IMR-90 (cell line): ENCODE measurements at regions not wholly inside any gene's neighbourhood (a gene's known extent, or its start where the extent isn't known, plus 50 kb on each side); places are given as distances from the start of the nearest gene placed in this dataset.
A peak's percentile ranks its signal among the peaks of the same experiment; 100 is the strongest.

Experiments
- ATAC-seq: fragments of 200-7000 bp; cut with Tn5 transposase; 2 replicates; pipeline ENCODE4 v1.9.1; 2020; ENCODE audit warnings: low read depth, mild to moderate bottlenecking, moderate library complexity
- BruUV-seq: library from RNA; stranded (reverse); fragments of 400-500 nt; replicated peaks from 2 replicates; lab custom pipeline; 2021; lab: Mats Ljungman, UMichigan
- CTCF ChIA-PET: fragments of 300-600 bp; formaldehyde crosslinking; extraction: SDS; loops from one replicate; lab custom pipeline; 2021; ENCODE audit warnings: antibody characterized with exemption; lab: Yijun Ruan, JAX
- POLR2A ChIA-PET: fragments of 300-600 bp; sonication (Branson Sonifier 250); formaldehyde crosslinking; loops from one replicate; lab custom pipeline; 2022; ENCODE audit warnings: antibody characterized with exemption; ENCODE audit not compliant: unreplicated experiment; lab: Charles Lee
- DNase-seq: peaks from one replicate; pipeline ENCODE4 v3.0.0; 2013
- H2AFZ ChIP-seq: replicated peaks from 2 replicates; pipeline ENCODE3; 2013; ENCODE audit warnings: low read length, mild to moderate bottlenecking; ENCODE audit not compliant: poor library complexity
- H2AK5ac ChIP-seq: 2 replicates; pipeline ENCODE4 v1.6.1; 2013; ENCODE audit warnings: low read depth, low read length, inconsistent platforms
- H2AK9ac ChIP-seq: replicated peaks from 2 replicates; pipeline ENCODE3; 2013; ENCODE audit warnings: mild to moderate bottlenecking, low read depth, low read length, moderate library complexity; ENCODE audit not compliant: poor library complexity
- H2BK120ac ChIP-seq: 2 replicates; pipeline ENCODE4 v1.6.1; 2013; ENCODE audit warnings: low read depth, low read length, inconsistent platforms
- H2BK15ac ChIP-seq: 3 replicates; pipeline ENCODE4 v1.6.1; 2013; ENCODE audit warnings: low read depth, low read length, inconsistent platforms
- H2BK20ac ChIP-seq: 2 replicates; pipeline ENCODE4 v1.6.1; 2013; ENCODE audit warnings: low read depth, mild to moderate bottlenecking, inconsistent platforms, low read length, moderate library complexity
- H2BK5ac ChIP-seq: 2 replicates; pipeline ENCODE4 v1.6.1; 2013; ENCODE audit warnings: mild to moderate bottlenecking, low read depth, low read length, inconsistent platforms; ENCODE audit not compliant: poor library complexity, severe bottlenecking
- H3K14ac ChIP-seq: replicated peaks from 2 replicates; pipeline ENCODE4 v1.6.1; 2013; ENCODE audit warnings: low read depth, low read length, inconsistent platforms
- H3K18ac ChIP-seq: 2 replicates; pipeline ENCODE4 v1.6.1; 2013; ENCODE audit warnings: low read depth, low read length, control low read depth
- H3K23ac ChIP-seq: 2 replicates; pipeline ENCODE4 v1.6.1; 2013; ENCODE audit warnings: low read depth, low read length, inconsistent platforms
- H3K27ac ChIP-seq: 2 replicates; pipeline ENCODE4 v1.5.1; 2013; ENCODE audit warnings: mild to moderate bottlenecking, control low read depth, low read length; ENCODE audit not compliant: insufficient read depth
- H3K27me3 ChIP-seq: 2 replicates; pipeline ENCODE4 v1.6.1; 2013; ENCODE audit warnings: low read length; ENCODE audit not compliant: control insufficient read depth, insufficient read depth
- H3K36me3 ChIP-seq: 2 replicates; pipeline ENCODE4 v1.6.1; 2013; ENCODE audit warnings: low read length, mixed read lengths; ENCODE audit not compliant: control insufficient read depth, insufficient read depth
- H3K4ac ChIP-seq: 2 replicates; pipeline ENCODE4 v1.6.1; 2013; ENCODE audit warnings: low read depth, low read length, inconsistent platforms
- H3K4me1 ChIP-seq: 2 replicates; pipeline ENCODE4 v1.6.1; 2013; ENCODE audit warnings: low read length, mixed read lengths; ENCODE audit not compliant: control insufficient read depth, insufficient read depth
- H3K4me2 ChIP-seq: 2 replicates; pipeline ENCODE4 v1.6.1; 2013; ENCODE audit warnings: low read depth, mild to moderate bottlenecking, control low read depth, low read length, moderate library complexity
- H3K4me3 ChIP-seq: 2 replicates; pipeline ENCODE4 v1.5.1; 2013; ENCODE audit warnings: low read depth, mild to moderate bottlenecking, control low read depth, low read length, moderate library complexity; ENCODE audit not compliant: insufficient read depth
- H3K56ac ChIP-seq: 2 replicates; pipeline ENCODE4 v1.6.1; 2013; ENCODE audit warnings: low read length, inconsistent platforms; ENCODE audit not compliant: insufficient read depth; ENCODE audit errors: extremely low read depth
- H3K79me1 ChIP-seq, 2 experiments: 2 replicates each; pipeline ENCODE4 v1.6.1; 2013; ENCODE audit warnings: low read length in 2 of 2, inconsistent platforms in 1 of 2, low read depth in 1 of 2
- H3K9ac ChIP-seq: 2 replicates; pipeline ENCODE4 v1.6.1; 2013; ENCODE audit warnings: low read depth, low read length, control low read depth
- H3K9me1 ChIP-seq: 2 replicates; pipeline ENCODE4 v1.6.1; 2013; ENCODE audit warnings: low read length, inconsistent platforms; ENCODE audit not compliant: insufficient read depth
- H3K9me3 ChIP-seq: 2 replicates; pipeline ENCODE4 v1.6.1; 2013; ENCODE audit warnings: low read length; ENCODE audit not compliant: control insufficient read depth, insufficient read depth
- H4K20me1 ChIP-seq: 2 replicates; pipeline ENCODE4 v1.6.1; 2013; ENCODE audit warnings: low read length, inconsistent platforms; ENCODE audit not compliant: insufficient read depth
- H4K5ac ChIP-seq: 2 replicates; pipeline ENCODE4 v1.6.1; 2013; ENCODE audit warnings: mild to moderate bottlenecking, low read depth, low read length, control low read depth
- H4K8ac ChIP-seq, 2 experiments: 2 replicates each; pipeline ENCODE4 v1.6.1; 2013; ENCODE audit warnings: low read depth in 2 of 2, low read length in 2 of 2, control low read depth in 1 of 2, inconsistent platforms in 1 of 2
- H4K91ac ChIP-seq: 2 replicates; pipeline ENCODE4 v1.6.1; 2013; ENCODE audit warnings: low read depth, low read length, inconsistent platforms; ENCODE audit not compliant: insufficient read depth
- BHLHE40 ChIP-seq: fragments of 150-350 bp; IDR thresholded peaks from 2 replicates; pipeline ENCODE4 v1.6.1; 2016; ENCODE audit warnings: mild to moderate bottlenecking, low read depth, low read length
- CEBPB ChIP-seq: IDR thresholded peaks from 2 replicates; pipeline ENCODE4 v1.6.1; 2012; ENCODE audit warnings: low read depth, low read length, improper control_type of control experiment
- CHD1 ChIP-seq: IDR thresholded peaks from 2 replicates; pipeline ENCODE4 v1.6.1; 2012; ENCODE audit warnings: low read depth, low read length, improper control_type of control experiment
- FOS ChIP-seq: fragments of 150-350 bp; IDR thresholded peaks from 2 replicates; pipeline ENCODE4 v1.6.1; 2016; ENCODE audit warnings: low read depth, low read length
- MAFK ChIP-seq: IDR thresholded peaks from 2 replicates; pipeline ENCODE4 v1.6.1; 2012; ENCODE audit warnings: low read depth, low read length, improper control_type of control experiment
- MAZ ChIP-seq: IDR thresholded peaks from 2 replicates; pipeline ENCODE4 v1.6.1; 2012; ENCODE audit warnings: low read depth, mild to moderate bottlenecking, low read length, improper control_type of control experiment, moderate library complexity, borderline replicate concordance
- MXI1 ChIP-seq: IDR thresholded peaks from 2 replicates; pipeline ENCODE4 v1.6.1; 2012; ENCODE audit warnings: low read depth, mild to moderate bottlenecking, low read length, moderate library complexity, borderline replicate concordance
- NFE2L2 ChIP-seq: fragments of 150-350 bp; IDR thresholded peaks from 2 replicates; pipeline ENCODE4 v1.6.1; 2016; ENCODE audit warnings: low read depth, mild to moderate bottlenecking, low read length
- POLR2A ChIP-seq: IDR thresholded peaks from 2 replicates; pipeline ENCODE4 v1.6.1; 2012; ENCODE audit warnings: mild to moderate bottlenecking, low read depth, low read length
- RAD21 ChIP-seq: IDR thresholded peaks from 2 replicates; pipeline ENCODE4 v1.6.1; 2012; ENCODE audit warnings: low read length, improper control_type of control experiment
- RCOR1 ChIP-seq: IDR thresholded peaks from 2 replicates; pipeline ENCODE4 v1.6.1; 2012; ENCODE audit warnings: mild to moderate bottlenecking, low read length, improper control_type of control experiment; ENCODE audit not compliant: insufficient replicate concordance
- RFX5 ChIP-seq: IDR thresholded peaks from 2 replicates; pipeline ENCODE4 v1.8.0; 2012; ENCODE audit warnings: low read depth, mild to moderate bottlenecking, low read length, moderate library complexity
- SMC3 ChIP-seq: fragments of 150-350 bp; IDR thresholded peaks from 2 replicates; pipeline ENCODE4 v1.6.1; 2016; ENCODE audit warnings: low read depth, mild to moderate bottlenecking, antibody characterized with exemption, low read length, moderate library complexity
- WGBS, 2 experiments: methylation state at CpG; one replicate each; pipeline versions ENCODE4 v1.1.5 to v1.1.7; 2013; ENCODE audit warnings: missing lambda C conversion rate in 2 of 2; ENCODE audit not compliant: insufficient read length in 1 of 2; ENCODE audit errors: extremely low coverage in 2 of 2; 5-methylcytosine and 5-hydroxymethylcytosine counted together
- dilution Hi-C: fragments of 300-500 bp; cut with HindIII; formaldehyde crosslinking; loops from one replicate; pipeline ENCODE4 v1.14.3; 2018; ENCODE audit warnings: low sequenced_read_pairs; ENCODE audit not compliant: unreplicated experiment
- in situ Hi-C: fragments of 300-500 bp; cut with MboI; formaldehyde crosslinking; loops from 3 replicates; pipeline ENCODE4 v1.14.3; 2019; ENCODE audit warnings: low sequenced_read_pairs, inconsistent platforms, mixed read lengths
- intact Hi-C: fragments of 100-400 bp; cut with micrococcal nuclease; formaldehyde crosslinking; loops from 2 replicates; pipeline ENCODE4 v1.10.0; 2022
- TF ChIP-seq, protein P1 (sequence below): fragments of 150-350 bp; IDR thresholded peaks from 2 replicates; pipeline ENCODE4 v1.6.1; 2016; ENCODE audit warnings: low read depth, mild to moderate bottlenecking, low read length, moderate library complexity, borderline replicate concordance
- TF ChIP-seq, protein P2 (sequence below): conservative IDR thresholded peaks from 2 replicates; pipeline ENCODE4 v1.5.1; 2012; ENCODE audit warnings: mild to moderate bottlenecking, low read depth, low read length, improper control_type of control experiment
- TF ChIP-seq, protein P3 (sequence below): fragments of 150-350 bp; IDR thresholded peaks from 2 replicates; pipeline ENCODE4 v1.6.1; 2017; ENCODE audit warnings: mild to moderate bottlenecking, antibody characterized with exemption, low read length, low read depth

DNA sequence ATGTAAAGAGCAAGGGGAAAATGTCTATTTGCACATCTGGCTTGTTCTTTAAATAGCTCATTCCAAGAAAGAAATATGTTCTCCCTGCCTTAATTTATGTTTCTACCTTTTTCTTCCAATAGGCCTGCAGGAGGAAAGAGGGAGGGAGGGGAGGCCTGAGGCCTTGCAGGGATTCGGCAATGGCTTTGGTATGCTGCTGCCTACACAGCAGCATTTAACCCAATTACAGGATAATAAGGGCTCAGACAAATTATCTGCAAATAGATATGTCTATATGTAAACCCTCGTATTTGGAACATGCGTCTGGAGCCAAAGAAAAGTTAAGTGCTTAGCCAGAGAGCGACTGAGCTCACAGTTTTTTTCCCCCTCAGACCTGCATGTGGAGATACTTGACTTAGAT, 277.2 kb downstream of the CDC5L start:
- no CpG with 5 or more reads among the region's 4 CpGs for WGBS, 2 experiments
- BruUV-seq: no TSS peak
- POLR2A ChIA-PET: no interaction called here

More for the DNA sequence above, 277.2 kb downstream of the CDC5L start:
- H3K27ac ChIP-seq: no peak overlapping the region
- no peaks in the 10 kb centered on the region for H3K79me1 ChIP-seq
- H3K4me1 ChIP-seq: peaks cover 26% of the 10 kb centered on the region
- H2AFZ ChIP-seq: no peak overlapping the region
- CTCF ChIA-PET: no interaction called here
- H3K9ac ChIP-seq: no peak overlapping the region
- H4K8ac ChIP-seq: no peak overlapping the region
- H2BK20ac ChIP-seq: no peak overlapping the region
- H4K91ac ChIP-seq: no peak overlapping the region
- H2BK5ac ChIP-seq: no peak overlapping the region
- DNase-seq: peak; percentile 9
- no peak overlapping the region for H2AK9ac ChIP-seq
- no peaks in the 10 kb centered on the region for H3K9me3 ChIP-seq
- dilution Hi-C loops (no loop called here), intact Hi-C loops (loop anchor here (10.0 kb wide), 1 partner anchor 410 kb away; no protein-coding TSS in a partner anchor), in situ Hi-C loops (loop anchor here (25.0 kb wide), 1 partner anchor 1248 kb away; no protein-coding TSS in a partner anchor)
- no peak overlapping the region for H3K4ac ChIP-seq
- no peak overlapping the region; the same call in 1 of the 2 replicates for H2BK120ac ChIP-seq
- no peak overlapping the region for H3K56ac ChIP-seq
- H3K27me3 ChIP-seq: peaks cover 4% of the 10 kb centered on the region
- no peak overlapping the region for H3K23ac ChIP-seq
- no peak overlapping the region for H2BK15ac ChIP-seq
- no peak overlapping the region for H3K18ac ChIP-seq
- TF ChIP-seq RAD21: no peak
- no peak for TF ChIP-seq FOS
- TF ChIP-seq BHLHE40: no peak
- TF ChIP-seq, protein P1, sequence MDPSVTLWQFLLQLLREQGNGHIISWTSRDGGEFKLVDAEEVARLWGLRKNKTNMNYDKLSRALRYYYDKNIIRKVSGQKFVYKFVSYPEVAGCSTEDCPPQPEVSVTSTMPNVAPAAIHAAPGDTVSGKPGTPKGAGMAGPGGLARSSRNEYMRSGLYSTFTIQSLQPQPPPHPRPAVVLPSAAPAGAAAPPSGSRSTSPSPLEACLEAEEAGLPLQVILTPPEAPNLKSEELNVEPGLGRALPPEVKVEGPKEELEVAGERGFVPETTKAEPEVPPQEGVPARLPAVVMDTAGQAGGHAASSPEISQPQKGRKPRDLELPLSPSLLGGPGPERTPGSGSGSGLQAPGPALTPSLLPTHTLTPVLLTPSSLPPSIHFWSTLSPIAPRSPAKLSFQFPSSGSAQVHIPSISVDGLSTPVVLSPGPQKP: no peak
- TF ChIP-seq RFX5: no peak
- TF ChIP-seq MAZ: no peak
- TF ChIP-seq RCOR1: no peak
- no peak for TF ChIP-seq POLR2A
- TF ChIP-seq CEBPB: no peak
- no peak for TF ChIP-seq CHD1
- TF ChIP-seq, protein P2, sequence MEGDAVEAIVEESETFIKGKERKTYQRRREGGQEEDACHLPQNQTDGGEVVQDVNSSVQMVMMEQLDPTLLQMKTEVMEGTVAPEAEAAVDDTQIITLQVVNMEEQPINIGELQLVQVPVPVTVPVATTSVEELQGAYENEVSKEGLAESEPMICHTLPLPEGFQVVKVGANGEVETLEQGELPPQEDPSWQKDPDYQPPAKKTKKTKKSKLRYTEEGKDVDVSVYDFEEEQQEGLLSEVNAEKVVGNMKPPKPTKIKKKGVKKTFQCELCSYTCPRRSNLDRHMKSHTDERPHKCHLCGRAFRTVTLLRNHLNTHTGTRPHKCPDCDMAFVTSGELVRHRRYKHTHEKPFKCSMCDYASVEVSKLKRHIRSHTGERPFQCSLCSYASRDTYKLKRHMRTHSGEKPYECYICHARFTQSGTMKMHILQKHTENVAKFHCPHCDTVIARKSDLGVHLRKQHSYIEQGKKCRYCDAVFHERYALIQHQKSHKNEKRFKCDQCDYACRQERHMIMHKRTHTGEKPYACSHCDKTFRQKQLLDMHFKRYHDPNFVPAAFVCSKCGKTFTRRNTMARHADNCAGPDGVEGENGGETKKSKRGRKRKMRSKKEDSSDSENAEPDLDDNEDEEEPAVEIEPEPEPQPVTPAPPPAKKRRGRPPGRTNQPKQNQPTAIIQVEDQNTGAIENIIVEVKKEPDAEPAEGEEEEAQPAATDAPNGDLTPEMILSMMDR: no peak
- TF ChIP-seq, protein P3, sequence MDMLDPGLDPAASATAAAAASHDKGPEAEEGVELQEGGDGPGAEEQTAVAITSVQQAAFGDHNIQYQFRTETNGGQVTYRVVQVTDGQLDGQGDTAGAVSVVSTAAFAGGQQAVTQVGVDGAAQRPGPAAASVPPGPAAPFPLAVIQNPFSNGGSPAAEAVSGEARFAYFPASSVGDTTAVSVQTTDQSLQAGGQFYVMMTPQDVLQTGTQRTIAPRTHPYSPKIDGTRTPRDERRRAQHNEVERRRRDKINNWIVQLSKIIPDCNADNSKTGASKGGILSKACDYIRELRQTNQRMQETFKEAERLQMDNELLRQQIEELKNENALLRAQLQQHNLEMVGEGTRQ: no peak
- TF ChIP-seq MXI1: no peak
- no peak for TF ChIP-seq SMC3
- TF ChIP-seq NFE2L2: no peak
- no peak for TF ChIP-seq MAFK
- no peaks in the 10 kb centered on the region for H4K20me1 ChIP-seq
- H3K14ac ChIP-seq: no peak overlapping the region
- no peak overlapping the region for H2AK5ac ChIP-seq
- no peak overlapping the region for H4K5ac ChIP-seq
- ATAC-seq: no peak; the same call in 1 of the 2 replicates
- H3K4me3 ChIP-seq: no peak overlapping the region
- H3K4me2 ChIP-seq: no peak overlapping the region
- peaks cover 23% of the 10 kb centered on the region for H3K9me1 ChIP-seq
- no peaks in the 10 kb centered on the region for H3K36me3 ChIP-seq
